Tibial artery (tissue), 4 donors: ENCODE measurements at regions not wholly inside any gene's neighbourhood (a gene's known extent, or its start where the extent isn't known, plus 50 kb on each side); places are given as distances from the start of the nearest gene placed in this dataset.
"Not testable (repeated sequence)": the region's sequence is repeated elsewhere in the genome, so short reads cannot be mapped to it uniquely, and the experiment has no call there.

Experiments
- DNase-seq, 2 donors: peaks; one replicate each; pipeline ENCODE4 v3.0.0-alpha.2; 2019
- H3K27ac ChIP-seq, 2 donors: fragments of 200-600 bp; sonication (generic) in 1 of 2; 1 replicate in 1 of 2; 2 replicates in 1 of 2; pipeline ENCODE4 v1.5.1; 2018 to 2019; ENCODE audit warnings: mild to moderate bottlenecking in 1 of 2
- H3K27me3 ChIP-seq, 2 donors: fragments of 200-600 bp; sonication (generic) in 1 of 2; one replicate each; pipeline versions ENCODE4 v1.5.1 to v1.6.0; 2016 to 2019
- H3K36me3 ChIP-seq, 3 donors: fragments of 200-600 bp; sonication (generic) in 2 of 3; one replicate each; pipeline ENCODE4 v1.5.1; 2016 to 2019; ENCODE audit warnings: mild to moderate bottlenecking in 2 of 3
- H3K4me1 ChIP-seq, 4 donors: fragments of 200-600 bp; sonication (generic) in 2 of 4; 1 replicate in 3 of 4; 2 replicates in 1 of 4; pipeline ENCODE4 v1.5.1; 2016 to 2019
- H3K4me3 ChIP-seq, 2 donors: fragments of 200-600 bp; sonication (generic) in 1 of 2; 1 replicate in 1 of 2; 2 replicates in 1 of 2; pipeline ENCODE4 v1.5.1; 2018 to 2019; ENCODE audit warnings: mild to moderate bottlenecking in 2 of 2
- H3K9me3 ChIP-seq, 3 donors: fragments of 200-600 bp; sonication (generic) in 1 of 3; one replicate each; pipeline ENCODE4 v1.5.1; 2016 to 2019
- CTCF ChIP-seq, 2 experiments: fragments of 200-600 bp in 1 of 2; fragments of 450-650 bp in 1 of 2; IDR thresholded peaks; one replicate each; pipeline ENCODE4 v1.5.1; 2017 to 2019; ENCODE audit warnings: antibody characterized with exemption in 2 of 2, mild to moderate bottlenecking in 1 of 2, moderate library complexity in 1 of 2
- intact Hi-C: fragments of 100-400 bp; cut with DNase I; formaldehyde crosslinking; loops from one replicate; pipeline ENCODE4 v1.15.0; 2023; ENCODE audit warnings: low total_unique reads

GRCh38 chr5:100706776-100707175 is 171.6 kb downstream of the FAM174A start:
- DNase-seq: no peak
- H3K9me3 ChIP-seq: no peaks in the 10 kb centered on the region
- no peaks in the 10 kb centered on the region for H3K27me3 ChIP-seq
- H3K36me3 ChIP-seq: no peaks in the 10 kb centered on the region
- intact Hi-C loops: no loop called here
- H3K27ac ChIP-seq: no peak overlapping the region
- H3K4me3 ChIP-seq: no peak overlapping the region
- H3K4me1 ChIP-seq: no peaks in the 10 kb centered on the region
- TF ChIP-seq CTCF (IDR thresholded peaks at IDR 0.05): peak; percentile 17 to 37

- no peaks in the 10 kb centered on the region for H3K27me3 ChIP-seq
- no peak for DNase-seq
- H3K27ac ChIP-seq: no peak overlapping the region
- H3K4me3 ChIP-seq: no peak overlapping the region
- no peaks in the 10 kb centered on the region for H3K36me3 ChIP-seq
- no peak for TF ChIP-seq CTCF (IDR thresholded peaks at IDR 0.05)
- intact Hi-C loops: no loop called here
- H3K9me3 ChIP-seq: no peaks in the 10 kb centered on the region
- H3K4me1 ChIP-seq: no peaks in the 10 kb centered on the region
Measured at GRCh38 chr5:100708645-100709171, 173.5 kb downstream of the FAM174A start.

- no peak for TF ChIP-seq CTCF (IDR thresholded peaks at IDR 0.05)
- Histone ChIP-seq H3K9me3 (no peaks in the 10 kb centered on the region), H3K27me3 (no peaks in the 10 kb centered on the region), H3K27ac (no peak overlapping the region), H3K36me3 (no peaks in the 10 kb centered on the region), H3K4me3 (no peak overlapping the region), H3K4me1 (no peaks in the 10 kb centered on the region)
- intact Hi-C loops: no loop called here
- no peak for DNase-seq
Measured at GRCh38 chr5:100709771-100710170, 174.6 kb downstream of the FAM174A start.

- H3K36me3 ChIP-seq, DNase-seq, H3K4me3 ChIP-seq, H3K9me3 ChIP-seq, H3K4me1 ChIP-seq, H3K27me3 ChIP-seq, H3K27ac ChIP-seq, intact Hi-C loops: not testable (repeated sequence)
Measured at GRCh38 chr5:100714780-100715179, 179.6 kb downstream of the FAM174A start.

- no peak for TF ChIP-seq CTCF (IDR thresholded peaks at IDR 0.05)
- DNase-seq: no peak
- H3K27ac ChIP-seq: no peak overlapping the region
- no peak overlapping the region for H3K4me3 ChIP-seq
- no peaks in the 10 kb centered on the region for H3K4me1 ChIP-seq
- H3K36me3 ChIP-seq: no peaks in the 10 kb centered on the region
- no peaks in the 10 kb centered on the region for H3K9me3 ChIP-seq
- intact Hi-C loops: no loop called here
- H3K27me3 ChIP-seq: no peaks in the 10 kb centered on the region
Measured at GRCh38 chr5:100722657-100723056, 180.4 kb downstream of the ST8SIA4 start.

- no peak overlapping the region for H3K4me3 ChIP-seq
- intact Hi-C loops: no loop called here
- no peak for TF ChIP-seq CTCF (IDR thresholded peaks at IDR 0.05)
- no peaks in the 10 kb centered on the region for H3K9me3 ChIP-seq
- no peaks in the 10 kb centered on the region for H3K36me3 ChIP-seq
- DNase-seq: no peak
- H3K4me1 ChIP-seq: no peaks in the 10 kb centered on the region
- no peaks in the 10 kb centered on the region for H3K27me3 ChIP-seq
- no peak overlapping the region for H3K27ac ChIP-seq
Measured at GRCh38 chr5:100723229-100723628, 179.9 kb downstream of the ST8SIA4 start.
